ENCODE measurements at regions not wholly inside any gene's neighbourhood (a gene's known extent, or its start where the extent isn't known, plus 50 kb on each side); places are given as distances from the start of the nearest gene placed in this dataset.

- TF ChIP-seq CTCF (IDR thresholded peaks at IDR 0.05 in 8 of 11, conservative IDR thresholded peaks at IDR 0.05 in 3 of 11) (no peak), POLR2A (IDR thresholded peaks at IDR 0.05) (no peak)
Measured at GRCh38 chr20:53872081-53872541, 198.3 kb downstream of the BCAS1 start.

Data from spleen (tissue), 7 donors.